Keratinocyte (primary cell): ENCODE measurements at regions not wholly inside any gene's neighbourhood (a gene's known extent, or its start where the extent isn't known, plus 50 kb on each side); places are given as distances from the start of the nearest gene placed in this dataset.

Experiments used
- DNase-seq: peaks from one replicate; pipeline ENCODE4 v3.0.0-alpha.2; 2011; ENCODE audit warnings: low read depth, missing footprints, low spot score
- FAIRE-seq: peaks from 2 replicates; lab custom pipeline; 2011; peaks lifted over from hg19 to GRCh38; lab: Jason Lieb, UNC
- H2AFZ ChIP-seq: 2 replicates; pipeline ENCODE4 v1.6.0; 2012; ENCODE audit warnings: low read length, control low read depth, inconsistent platforms; ENCODE audit not compliant: control insufficient read depth
- H3K27ac ChIP-seq: 2 replicates; pipeline ENCODE4 v1.5.1; 2011; ENCODE audit warnings: low read length; ENCODE audit not compliant: control insufficient read depth, insufficient read depth
- H3K27me3 ChIP-seq: 3 replicates; pipeline ENCODE4 v1.6.0; 2011; ENCODE audit warnings: low read length; ENCODE audit not compliant: control insufficient read depth, insufficient read depth; ENCODE audit errors: extremely low read depth
- H3K36me3 ChIP-seq, 2 experiments: 2 replicates in 1 of 2; 3 replicates in 1 of 2; pipeline ENCODE4 v1.5.1; 2011; ENCODE audit warnings: low read length in 2 of 2, mild to moderate bottlenecking in 1 of 2; ENCODE audit not compliant: control insufficient read depth in 2 of 2, insufficient read depth in 2 of 2; ENCODE audit errors: extremely low read depth in 1 of 2
- H3K4me1 ChIP-seq: 3 replicates; pipeline ENCODE4 v1.5.1; 2011; ENCODE audit warnings: low read length; ENCODE audit not compliant: control insufficient read depth, insufficient read depth; ENCODE audit errors: extremely low read depth
- H3K4me2 ChIP-seq: 3 replicates; pipeline ENCODE4 v1.6.0; 2011; ENCODE audit warnings: low read depth, low read length; ENCODE audit not compliant: control insufficient read depth, insufficient read depth; ENCODE audit errors: extremely low read depth
- H3K4me3 ChIP-seq, 3 experiments: fragments of 200-600 bp in 1 of 3; sonication (generic) in 1 of 3; 2 replicates in 2 of 3; 3 replicates in 1 of 3; pipeline ENCODE4 v1.5.1; 2011 to 2016; ENCODE audit warnings: low read length in 3 of 3, mild to moderate bottlenecking in 3 of 3, control low read depth in 2 of 3, inconsistent platforms in 1 of 3, low read depth in 1 of 3, mixed read lengths in 1 of 3, mixed run types in 1 of 3, moderate library complexity in 1 of 3; ENCODE audit not compliant: control insufficient read depth in 2 of 3, insufficient read depth in 2 of 3; ENCODE audit errors: extremely low read depth in 1 of 3
- H3K79me2 ChIP-seq: 2 replicates; pipeline ENCODE4 v1.6.0; 2012; ENCODE audit warnings: low read length; ENCODE audit not compliant: control insufficient read depth, insufficient read depth
- H3K9ac ChIP-seq: 3 replicates; pipeline ENCODE4 v1.6.0; 2011; ENCODE audit warnings: low read length; ENCODE audit not compliant: control insufficient read depth, insufficient read depth; ENCODE audit errors: extremely low read depth
- H3K9me1 ChIP-seq: 3 replicates; pipeline ENCODE4 v1.6.0; 2011; ENCODE audit warnings: low read length; ENCODE audit not compliant: control insufficient read depth, insufficient read depth; ENCODE audit errors: extremely low read depth
- H3K9me3 ChIP-seq: 2 replicates; pipeline ENCODE4 v1.5.1; 2012; ENCODE audit warnings: low read depth, low read length; ENCODE audit not compliant: control insufficient read depth
- H4K20me1 ChIP-seq: 3 replicates; pipeline ENCODE4 v1.6.0; 2011; ENCODE audit warnings: low read length; ENCODE audit not compliant: control insufficient read depth, insufficient read depth; ENCODE audit errors: extremely low read depth
- EZH2 ChIP-seq: IDR thresholded peaks from one replicate; pipeline ENCODE4 v1.6.1; 2012; ENCODE audit warnings: inconsistent platforms, mild to moderate bottlenecking, low read length, moderate library complexity
- dilution Hi-C: fragments of 300-500 bp; cut with MboI; formaldehyde crosslinking; loops from one replicate; pipeline ENCODE4 v1.7.0; 2020; ENCODE audit warnings: low sequenced_read_pairs; ENCODE audit not compliant: extremely low pct_ligation_motif_present
- TF ChIP-seq, protein P1 (sequence below), 3 experiments: IDR thresholded peaks in 1 of 3; conservative IDR thresholded peaks in 1 of 3; optimal IDR thresholded peaks in 1 of 3; 2 replicates in 2 of 3; 3 replicates in 1 of 3; pipeline versions ENCODE3 to v1.5.1; 2011; ENCODE audit warnings: low read length in 3 of 3, mild to moderate bottlenecking in 3 of 3, moderate library complexity in 2 of 3, control low read depth in 1 of 3, inconsistent platforms in 1 of 3; ENCODE audit not compliant: insufficient read depth in 2 of 3; ENCODE audit errors: extremely low read depth in 1 of 3

DNA sequence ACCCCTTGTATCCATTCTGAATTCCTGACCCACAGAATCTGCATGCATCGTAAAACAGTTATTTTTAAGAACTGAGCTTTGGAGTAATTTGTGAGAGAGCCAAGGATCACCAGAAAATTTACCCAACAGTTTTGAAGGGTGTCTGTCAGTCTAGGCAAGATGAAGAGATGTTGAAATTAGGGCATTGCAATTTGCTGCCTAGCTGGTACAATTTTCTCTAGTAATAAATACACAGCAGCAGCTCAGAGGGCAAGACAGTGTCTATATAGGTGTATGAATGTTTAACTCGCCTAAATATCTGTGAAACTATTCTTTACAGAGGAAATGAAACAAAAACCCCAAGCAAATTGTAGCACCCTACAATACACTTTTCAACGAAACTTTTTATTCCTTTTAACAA, 377.8 kb upstream of the POU3F3 start:
- no peaks in the 10 kb centered on the region for H3K9me3 ChIP-seq
- H3K9me1 ChIP-seq, result no peaks in the 10 kb centered on the region
- no peak overlapping the region for H2AFZ ChIP-seq
- FAIRE-seq (no peak), DNase-seq (no peak)
- H4K20me1 ChIP-seq, result no peaks in the 10 kb centered on the region
- H3K27ac ChIP-seq, result no peak overlapping the region
- H3K9ac ChIP-seq, result no peak overlapping the region
- H3K4me3 ChIP-seq, result no peak overlapping the region
- dilution Hi-C loops, result no loop called here
- H3K4me2 ChIP-seq, result no peak overlapping the region
- no peaks in the 10 kb centered on the region for H3K79me2 ChIP-seq
- no peaks in the 10 kb centered on the region for H3K27me3 ChIP-seq
- TF ChIP-seq, protein P1, sequence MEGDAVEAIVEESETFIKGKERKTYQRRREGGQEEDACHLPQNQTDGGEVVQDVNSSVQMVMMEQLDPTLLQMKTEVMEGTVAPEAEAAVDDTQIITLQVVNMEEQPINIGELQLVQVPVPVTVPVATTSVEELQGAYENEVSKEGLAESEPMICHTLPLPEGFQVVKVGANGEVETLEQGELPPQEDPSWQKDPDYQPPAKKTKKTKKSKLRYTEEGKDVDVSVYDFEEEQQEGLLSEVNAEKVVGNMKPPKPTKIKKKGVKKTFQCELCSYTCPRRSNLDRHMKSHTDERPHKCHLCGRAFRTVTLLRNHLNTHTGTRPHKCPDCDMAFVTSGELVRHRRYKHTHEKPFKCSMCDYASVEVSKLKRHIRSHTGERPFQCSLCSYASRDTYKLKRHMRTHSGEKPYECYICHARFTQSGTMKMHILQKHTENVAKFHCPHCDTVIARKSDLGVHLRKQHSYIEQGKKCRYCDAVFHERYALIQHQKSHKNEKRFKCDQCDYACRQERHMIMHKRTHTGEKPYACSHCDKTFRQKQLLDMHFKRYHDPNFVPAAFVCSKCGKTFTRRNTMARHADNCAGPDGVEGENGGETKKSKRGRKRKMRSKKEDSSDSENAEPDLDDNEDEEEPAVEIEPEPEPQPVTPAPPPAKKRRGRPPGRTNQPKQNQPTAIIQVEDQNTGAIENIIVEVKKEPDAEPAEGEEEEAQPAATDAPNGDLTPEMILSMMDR (optimal IDR thresholded peaks at IDR 0.05 in 1 of 3, IDR thresholded peaks at IDR 0.05 in 1 of 3, conservative IDR thresholded peaks at IDR 0.05 in 1 of 3; ENCODE audit: extremely low read depth in 1 of 3, insufficient read depth in 2 of 3, low read length in 3 of 3), result no peak
- TF ChIP-seq EZH2, result no peak
- H3K36me3 ChIP-seq, result no peaks in the 10 kb centered on the region
- H3K4me1 ChIP-seq, result no peaks in the 10 kb centered on the region

DNA sequence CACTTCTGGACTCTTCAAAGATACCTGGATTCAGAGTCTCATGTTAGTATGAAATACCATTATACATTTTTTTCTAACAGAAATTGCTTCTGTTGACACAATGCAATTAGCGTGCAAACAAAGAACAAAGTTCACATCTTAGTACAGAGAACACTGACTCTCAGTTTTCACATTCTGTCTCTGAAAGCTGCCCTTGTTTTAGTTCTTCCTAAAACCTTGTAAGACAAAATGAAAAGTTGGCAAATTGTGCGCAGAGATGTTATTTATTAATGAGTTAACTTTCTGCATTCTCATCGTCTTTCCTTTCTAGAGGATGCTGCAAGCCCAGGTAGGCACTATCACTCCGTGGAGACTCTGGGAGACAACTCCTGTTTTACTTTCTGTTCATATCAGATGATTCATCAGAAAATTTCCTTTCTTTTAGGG, 377.3 kb upstream of the POU3F3 start:
- dilution Hi-C loops, result no loop called here
- no peak overlapping the region for H3K4me2 ChIP-seq
- H3K4me1 ChIP-seq, result no peaks in the 10 kb centered on the region
- no peak for FAIRE-seq
- H3K79me2 ChIP-seq, result no peaks in the 10 kb centered on the region
- H3K27me3 ChIP-seq, result no peaks in the 10 kb centered on the region
- no peak overlapping the region for H3K27ac ChIP-seq
- H3K36me3 ChIP-seq, result no peaks in the 10 kb centered on the region
- H4K20me1 ChIP-seq, result no peaks in the 10 kb centered on the region
- no peaks in the 10 kb centered on the region for H3K9me3 ChIP-seq
- H3K9me1 ChIP-seq, result no peaks in the 10 kb centered on the region
- TF ChIP-seq EZH2, result no peak
- TF ChIP-seq, protein P1 (optimal IDR thresholded peaks at IDR 0.05 in 1 of 3, IDR thresholded peaks at IDR 0.05 in 1 of 3, conservative IDR thresholded peaks at IDR 0.05 in 1 of 3; ENCODE audit: extremely low read depth in 1 of 3, insufficient read depth in 2 of 3, low read length in 3 of 3), result no peak
- no peak overlapping the region for H3K9ac ChIP-seq
- DNase-seq, result no peak
- no peak overlapping the region for H2AFZ ChIP-seq
- H3K4me3 ChIP-seq, result no peak overlapping the region
